Testis (tissue), 2 donors: ENCODE measurements at regions not wholly inside any gene's neighbourhood (a gene's known extent, or its start where the extent isn't known, plus 50 kb on each side); places are given as distances from the start of the nearest gene placed in this dataset.

ENCODE experiments used
- POLR2A ChIP-seq: fragments of 450-650 bp; IDR thresholded peaks from one replicate; pipeline ENCODE4 v1.6.1; 2017; ENCODE audit warnings: antibody characterized with exemption, mild to moderate bottlenecking, moderate library complexity
- TF ChIP-seq, protein P1 (sequence below), 3 experiments: fragments of 450-650 bp in 2 of 3; fragments of 200-600 bp in 1 of 3; sonication (generic) in 1 of 3; IDR thresholded peaks; one replicate each; pipeline ENCODE4 v1.5.1; 2016 to 2019; ENCODE audit warnings: antibody characterized with exemption in 3 of 3, mild to moderate bottlenecking in 2 of 3, moderate library complexity in 1 of 3

DNA sequence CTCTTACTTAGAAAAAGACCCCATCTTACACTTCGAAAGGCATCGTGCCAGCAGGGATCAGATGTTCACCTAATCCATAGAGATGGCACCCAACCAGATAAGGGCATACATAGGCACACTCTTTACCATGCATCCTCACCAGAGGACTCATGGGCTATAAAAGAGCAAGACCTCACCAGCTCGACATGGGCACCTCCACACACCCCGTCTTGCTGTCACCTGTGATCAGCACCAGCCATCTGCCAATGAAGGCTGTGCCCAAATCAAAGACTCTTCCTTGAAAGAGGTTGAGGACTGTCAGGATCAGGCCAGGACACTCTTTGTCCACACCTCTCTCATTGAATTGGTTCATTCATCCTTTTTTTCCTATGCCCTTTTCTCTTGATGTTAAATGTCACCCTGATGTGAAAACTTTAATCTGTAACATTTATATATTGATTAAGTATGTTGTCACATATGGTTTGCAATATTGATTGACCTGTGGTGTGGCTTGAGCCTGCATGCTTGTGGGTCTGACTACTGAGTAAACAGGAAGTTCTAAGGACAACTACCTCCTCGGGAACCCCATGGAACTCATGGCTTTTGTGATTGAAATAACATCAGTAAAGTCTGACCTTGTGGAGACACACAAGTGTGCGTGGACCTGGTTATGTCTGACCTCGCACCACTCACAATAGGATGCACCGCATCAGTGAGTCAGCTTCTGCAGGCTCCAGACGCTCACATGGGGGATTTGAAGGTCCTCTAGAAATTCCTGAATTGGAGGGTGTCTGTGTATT, 75.5 kb downstream of the HTR5A start:
- TF ChIP-seq, protein P1, sequence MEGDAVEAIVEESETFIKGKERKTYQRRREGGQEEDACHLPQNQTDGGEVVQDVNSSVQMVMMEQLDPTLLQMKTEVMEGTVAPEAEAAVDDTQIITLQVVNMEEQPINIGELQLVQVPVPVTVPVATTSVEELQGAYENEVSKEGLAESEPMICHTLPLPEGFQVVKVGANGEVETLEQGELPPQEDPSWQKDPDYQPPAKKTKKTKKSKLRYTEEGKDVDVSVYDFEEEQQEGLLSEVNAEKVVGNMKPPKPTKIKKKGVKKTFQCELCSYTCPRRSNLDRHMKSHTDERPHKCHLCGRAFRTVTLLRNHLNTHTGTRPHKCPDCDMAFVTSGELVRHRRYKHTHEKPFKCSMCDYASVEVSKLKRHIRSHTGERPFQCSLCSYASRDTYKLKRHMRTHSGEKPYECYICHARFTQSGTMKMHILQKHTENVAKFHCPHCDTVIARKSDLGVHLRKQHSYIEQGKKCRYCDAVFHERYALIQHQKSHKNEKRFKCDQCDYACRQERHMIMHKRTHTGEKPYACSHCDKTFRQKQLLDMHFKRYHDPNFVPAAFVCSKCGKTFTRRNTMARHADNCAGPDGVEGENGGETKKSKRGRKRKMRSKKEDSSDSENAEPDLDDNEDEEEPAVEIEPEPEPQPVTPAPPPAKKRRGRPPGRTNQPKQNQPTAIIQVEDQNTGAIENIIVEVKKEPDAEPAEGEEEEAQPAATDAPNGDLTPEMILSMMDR (IDR thresholded peaks at IDR 0.05): no peak
- no peak for TF ChIP-seq POLR2A
